SK-N-MC (cell line): ENCODE measurements at regions not wholly inside any gene's neighbourhood (a gene's known extent, or its start where the extent isn't known, plus 50 kb on each side); places are given as distances from the start of the nearest gene placed in this dataset.
"Not testable (repeated sequence)": the region's sequence is repeated elsewhere in the genome, so short reads cannot be mapped to it uniquely, and the experiment has no call there.

ENCODE experiments used
- DNase-seq: peaks from one replicate; pipeline ENCODE4 v3.0.0-alpha.2; 2011; ENCODE audit warnings: low read depth, low spot score
- H3K27ac ChIP-seq: fragments of 200-600 bp; sonication (generic); 2 replicates; pipeline ENCODE4 v1.5.1; 2016; ENCODE audit warnings: mixed run types
- H3K36me3 ChIP-seq: fragments of 200-600 bp; sonication (generic); 2 replicates; pipeline ENCODE4 v1.6.1; 2017; ENCODE audit warnings: antibody characterized with exemption, low read length, mixed read lengths; ENCODE audit not compliant: insufficient read depth
- H3K4me3 ChIP-seq: fragments of 200-600 bp; sonication (generic); 2 replicates; pipeline ENCODE4 v1.5.1; 2016
- H3K9ac ChIP-seq: fragments of 200-600 bp; sonication (generic); 2 replicates; pipeline ENCODE4 v1.8.0; 2017; ENCODE audit warnings: mixed run types, mixed read lengths; ENCODE audit not compliant: insufficient read length
- H3K9me3 ChIP-seq: fragments of 200-600 bp; sonication (generic); 2 replicates; pipeline ENCODE4 v1.6.1; 2017; ENCODE audit warnings: low read depth, mild to moderate bottlenecking, antibody characterized with exemption, low read length, moderate library complexity, mixed read lengths
- EZH2 ChIP-seq: fragments of 200-600 bp; sonication (generic); IDR thresholded peaks from one replicate; pipeline ENCODE4 v1.6.1; 2017; ENCODE audit warnings: antibody characterized with exemption
- FOXP2 ChIP-seq: optimal IDR thresholded peaks from 2 replicates; pipeline ENCODE3; 2011; ENCODE audit warnings: mild to moderate bottlenecking, moderate library complexity; ENCODE audit not compliant: insufficient read depth; ENCODE audit errors: extremely low read length, control extremely low read depth
- POLR2AphosphoS5 ChIP-seq: IDR thresholded peaks from 2 replicates; pipeline ENCODE4 v1.6.1; 2012; ENCODE audit warnings: mild to moderate bottlenecking, low read depth, low read length, borderline replicate concordance

- no peak overlapping the region for H3K27ac ChIP-seq
- H3K4me3 ChIP-seq, result no peak overlapping the region
- no peak for DNase-seq
- H3K36me3 ChIP-seq, result no peaks in the 10 kb centered on the region
- TF ChIP-seq POLR2AphosphoS5, result no peak
- TF ChIP-seq FOXP2, result no peak
- TF ChIP-seq EZH2, result no peak
- no peaks in the 10 kb centered on the region for H3K9me3 ChIP-seq
- no peak overlapping the region for H3K9ac ChIP-seq
Measured at GRCh38 chr14:86357876-86358275, 827.9 kb downstream of the FLRT2 start.

- no peaks in the 10 kb centered on the region for H3K9me3 ChIP-seq
- no peaks in the 10 kb centered on the region for H3K36me3 ChIP-seq
- no peak for DNase-seq
- H3K27ac ChIP-seq, result no peak overlapping the region
- H3K4me3 ChIP-seq, result no peak overlapping the region
- H3K9ac ChIP-seq, result no peak overlapping the region
- no peak for TF ChIP-seq EZH2
Measured at GRCh38 chr14:86357119-86357518, 827.2 kb downstream of the FLRT2 start.

GRCh38 chr14:86346818-86347384 lies 817.0 kb downstream of the FLRT2 start:
- Histone ChIP-seq H3K36me3 (no peaks in the 10 kb centered on the region), H3K9me3 (peaks cover under 1% of the 10 kb centered on the region; the same call in 1 of the 2 replicates), H3K9ac (no peak overlapping the region), H3K27ac (no peak overlapping the region), H3K4me3 (no peak overlapping the region)
- TF ChIP-seq FOXP2 (no peak), POLR2AphosphoS5 (no peak), EZH2 (no peak)
- no peak for DNase-seq

DNA sequence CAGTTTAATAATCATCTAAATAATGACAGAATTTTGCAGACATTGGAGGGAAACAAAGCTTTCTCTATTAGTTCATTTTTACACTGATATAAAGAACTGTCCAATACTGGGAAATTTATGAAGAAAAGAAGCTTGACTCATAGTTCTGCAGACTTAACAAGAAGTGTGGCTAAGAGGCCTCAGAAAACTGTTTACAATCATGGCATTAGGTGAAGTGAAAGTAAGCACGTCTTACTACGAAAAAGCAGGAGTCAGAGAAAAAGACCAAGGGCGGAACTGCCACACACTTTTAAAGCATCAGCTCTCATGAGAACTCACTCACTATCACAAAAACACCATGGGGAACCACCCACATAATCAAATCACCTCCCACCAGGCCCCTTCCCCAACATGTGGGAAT lies 804.4 kb downstream of the FLRT2 start:
- TF ChIP-seq FOXP2 (no peak), EZH2 (no peak), POLR2AphosphoS5 (no peak)
- Histone ChIP-seq H3K36me3 (no peaks in the 10 kb centered on the region), H3K4me3 (no peak overlapping the region), H3K9ac (no peak overlapping the region), H3K27ac (no peak overlapping the region), H3K9me3 (no peaks in the 10 kb centered on the region; the same call in 1 of the 2 replicates)
- no peak for DNase-seq

- TF ChIP-seq POLR2AphosphoS5, result no peak
- no peak for TF ChIP-seq EZH2
- TF ChIP-seq FOXP2, result no peak
- no peak for DNase-seq
- no peak overlapping the region; the same call in 1 of the 2 replicates for H3K27ac ChIP-seq
- no peak overlapping the region for H3K9ac ChIP-seq
- no peak overlapping the region for H3K4me3 ChIP-seq
- no peaks in the 10 kb centered on the region for H3K36me3 ChIP-seq
- H3K9me3 ChIP-seq, result no peaks in the 10 kb centered on the region; the same call in 1 of the 2 replicates
Measured at GRCh38 chr14:86333493-86333892, 803.5 kb downstream of the FLRT2 start.

GRCh38 chr14:86331341-86331740 lies 801.4 kb downstream of the FLRT2 start:
- no peak overlapping the region for H3K9ac ChIP-seq
- no peaks in the 10 kb centered on the region for H3K36me3 ChIP-seq
- no peak overlapping the region for H3K4me3 ChIP-seq
- TF ChIP-seq POLR2AphosphoS5 (no peak), FOXP2 (no peak), EZH2 (no peak)
- no peak overlapping the region for H3K27ac ChIP-seq
- DNase-seq, result no peak
- H3K9me3 ChIP-seq, result no peaks in the 10 kb centered on the region; the same call in 1 of the 2 replicates

- DNase-seq, result peak; percentile 59
- H3K9ac ChIP-seq, result peak overlapping the region; percentile 17
- H3K36me3 ChIP-seq, result no peaks in the 10 kb centered on the region
- H3K4me3 ChIP-seq, result peak overlapping the region; percentile 58
- H3K27ac ChIP-seq, result peak overlapping the region; percentile 92
- TF ChIP-seq FOXP2 (no peak), EZH2 (no peak), POLR2AphosphoS5 (no peak; the same call in 1 of the 2 replicates)
- peaks cover 7% of the 10 kb centered on the region; the same call in 1 of the 2 replicates for H3K9me3 ChIP-seq
Measured at GRCh38 chr14:86321151-86321550, 791.2 kb downstream of the FLRT2 start.

DNA sequence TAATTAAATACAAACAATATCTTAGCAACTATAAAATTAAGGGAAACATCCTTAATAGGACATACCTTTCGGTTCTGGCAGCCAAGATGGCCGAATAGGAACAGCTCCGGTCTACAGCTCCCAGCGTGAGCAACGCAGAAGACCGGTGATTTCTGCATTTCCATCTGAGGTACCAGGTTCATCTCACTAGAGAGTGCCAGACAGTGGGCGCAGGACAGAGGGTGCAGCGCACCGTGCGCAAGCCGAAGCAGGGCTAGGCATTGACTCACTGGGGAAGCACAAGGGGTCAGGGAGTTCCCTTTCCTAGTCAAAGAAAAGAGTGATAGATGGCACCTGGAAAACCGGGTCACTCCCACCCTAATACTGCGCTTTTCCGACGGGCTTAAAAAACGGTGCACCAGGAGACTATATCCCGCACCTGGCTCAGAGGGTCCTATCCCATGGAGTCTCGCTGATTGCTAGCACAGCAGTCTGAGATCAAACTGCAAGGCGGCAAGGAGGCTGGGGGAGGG lies 782.3 kb downstream of the FLRT2 start:
- not testable (repeated sequence) for DNase-seq, H3K4me3 ChIP-seq, H3K27ac ChIP-seq, H3K36me3 ChIP-seq, H3K9ac ChIP-seq, H3K9me3 ChIP-seq

DNA sequence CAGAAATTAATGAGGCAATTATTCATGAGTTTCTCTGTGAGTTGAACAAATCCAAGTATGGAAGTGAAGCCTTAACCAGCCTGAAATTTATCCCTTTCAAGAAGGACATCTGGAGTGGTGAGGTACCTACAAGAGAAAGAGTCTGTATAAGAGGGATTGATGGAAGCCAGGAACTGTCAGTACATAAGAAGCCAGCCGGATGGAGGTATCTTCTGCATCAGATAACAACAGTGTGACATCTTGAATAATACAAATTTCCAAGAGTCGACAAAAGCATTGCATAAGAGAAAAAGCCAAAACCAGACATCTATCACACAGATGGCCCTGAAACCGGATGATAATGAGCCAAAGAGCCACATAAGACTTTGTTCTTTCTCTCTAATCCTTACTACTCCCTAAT lies 781.2 kb downstream of the FLRT2 start:
- H3K27ac ChIP-seq, result peak overlapping the region; percentile 73
- no peaks in the 10 kb centered on the region for H3K36me3 ChIP-seq
- TF ChIP-seq POLR2AphosphoS5 (no peak), FOXP2 (no peak), EZH2 (no peak)
- H3K4me3 ChIP-seq, result no peak overlapping the region
- no peak overlapping the region for H3K9ac ChIP-seq
- no peak for DNase-seq
- no peaks in the 10 kb centered on the region for H3K9me3 ChIP-seq
